ENCODE measurements at regions not wholly inside any gene's neighbourhood (a gene's known extent, or its start where the extent isn't known, plus 50 kb on each side); places are given as distances from the start of the nearest gene placed in this dataset.
"Not testable (repeated sequence)": the region's sequence is repeated elsewhere in the genome, so short reads cannot be mapped to it uniquely, and the experiment has no call there.

- intact Hi-C loops (cut with DNase I); DNase-seq (ENCODE audit: missing footprints); ATAC-seq: not testable (repeated sequence)
Measured at GRCh38 chr5:17865966-17866365, 231.7 kb downstream of the TAF11L14 start.

GRCh38 chr5:17872204-17872603 is 237.9 kb downstream of the TAF11L14 start:
- intact Hi-C loops (cut with DNase I): no loop called here
- no peak for DNase-seq (ENCODE audit: missing footprints)
- no peak for ATAC-seq

GRCh38 chr5:17878541-17878940 is 244.3 kb downstream of the TAF11L14 start:
- ATAC-seq: no peak
- intact Hi-C loops (cut with DNase I): no loop called here
- no peak for DNase-seq (ENCODE audit: missing footprints)

GRCh38 chr5:17879276-17879675 is 245.0 kb downstream of the TAF11L14 start:
- DNase-seq (ENCODE audit: missing footprints) (no peak), ATAC-seq (no peak)
- intact Hi-C loops (cut with DNase I): no loop called here

- intact Hi-C loops (cut with DNase I): no loop called here
- ATAC-seq (no peak), DNase-seq (ENCODE audit: missing footprints) (no peak)
Measured at GRCh38 chr5:17880869-17881268, 246.6 kb downstream of the TAF11L14 start.

- ATAC-seq (no peak), DNase-seq (ENCODE audit: missing footprints) (no peak)
- intact Hi-C loops (cut with DNase I): no loop called here
Measured at GRCh38 chr5:17882760-17883488, 248.7 kb downstream of the TAF11L14 start.

- intact Hi-C loops (cut with DNase I): no loop called here
- DNase-seq (ENCODE audit: missing footprints) (no peak), ATAC-seq (no peak)
Measured at GRCh38 chr5:17888155-17888554, 253.9 kb downstream of the TAF11L14 start.

- ATAC-seq (no peak), DNase-seq (ENCODE audit: missing footprints) (no peak)
- intact Hi-C loops (cut with DNase I): no loop called here
Measured at GRCh38 chr5:17890501-17890900, 256.2 kb downstream of the TAF11L14 start.

GRCh38 chr5:17891881-17892280 is 257.6 kb downstream of the TAF11L14 start:
- no peak for ATAC-seq
- intact Hi-C loops (cut with DNase I): no loop called here
- DNase-seq (ENCODE audit: missing footprints): no peak

GRCh38 chr5:17893026-17893635 is 258.9 kb downstream of the TAF11L14 start:
- intact Hi-C loops (cut with DNase I): no loop called here
- DNase-seq (ENCODE audit: missing footprints): no peak
- ATAC-seq: no peak

- intact Hi-C loops (cut with DNase I): no loop called here
- no peak for ATAC-seq
- DNase-seq (ENCODE audit: missing footprints): no peak
Measured at GRCh38 chr5:17895288-17896033, 261.2 kb downstream of the TAF11L14 start.

GRCh38 chr5:17896605-17897004 is 262.3 kb downstream of the TAF11L14 start:
- intact Hi-C loops (cut with DNase I): no loop called here
- ATAC-seq (no peak), DNase-seq (ENCODE audit: missing footprints) (no peak)

- no peak for DNase-seq (ENCODE audit: missing footprints)
- intact Hi-C loops (cut with DNase I): no loop called here
- no peak for ATAC-seq
Measured at GRCh38 chr5:17897776-17898175, 263.5 kb downstream of the TAF11L14 start.

GRCh38 chr5:17898766-17899165 is 264.5 kb downstream of the TAF11L14 start:
- intact Hi-C loops (cut with DNase I): no loop called here
- DNase-seq (ENCODE audit: missing footprints): no peak
- ATAC-seq: no peak

GRCh38 chr5:17907094-17907493 is 272.8 kb downstream of the TAF11L14 start:
- DNase-seq (ENCODE audit: missing footprints) (no peak), ATAC-seq (no peak)
- intact Hi-C loops (cut with DNase I): no loop called here

- ATAC-seq (no peak), DNase-seq (ENCODE audit: missing footprints) (no peak)
- intact Hi-C loops (cut with DNase I): no loop called here
Measured at GRCh38 chr5:17910318-17910717, 276.1 kb downstream of the TAF11L14 start.

- ATAC-seq: no peak
- no peak for DNase-seq (ENCODE audit: missing footprints)
Measured at GRCh38 chr5:17912794-17913193, 278.5 kb downstream of the TAF11L14 start.

GRCh38 chr5:17916446-17916845 is 282.2 kb downstream of the TAF11L14 start:
- ATAC-seq: no peak
- intact Hi-C loops (cut with DNase I): no loop called here

More at GRCh38 chr5:17912794-17913193, 278.5 kb downstream of the TAF11L14 start:
- intact Hi-C loops (cut with DNase I): no loop called here

GRCh38 chr5:17917465-17917864 is 283.2 kb downstream of the TAF11L14 start:
- DNase-seq (ENCODE audit: missing footprints): no peak
- intact Hi-C loops (cut with DNase I): no loop called here
- ATAC-seq: no peak

More at GRCh38 chr5:17916446-17916845, 282.2 kb downstream of the TAF11L14 start:
- no peak for DNase-seq (ENCODE audit: missing footprints)

All from Right ventricle myocardium inferior (tissue), 1 donor.